ENCODE measurements at regions not wholly inside any gene's neighbourhood (a gene's known extent, or its start where the extent isn't known, plus 50 kb on each side); places are given as distances from the start of the nearest gene placed in this dataset.

- DNase-seq: no peak
- Mint-ChIP-seq H3K9me3 (peaks cover 15% of the 10 kb centered on the region), H3K27me3 (ENCODE audit: low read depth, poor library complexity) (peaks cover 13% of the 10 kb centered on the region), H3K4me1 (peaks cover 7% of the 10 kb centered on the region), H3K4me3 (no peak overlapping the region), H3K27ac (no peak overlapping the region), H3K36me3 (ENCODE audit: low read depth) (no peaks in the 10 kb centered on the region)
- no peak for TF ChIP-seq CTCF (IDR thresholded peaks at IDR 0.05)
Observed at GRCh38 chr10:6815346-6815745, 235.3 kb upstream of the PRKCQ start.

- no peak for TF ChIP-seq CTCF (IDR thresholded peaks at IDR 0.05)
- H3K9me3 Mint-ChIP-seq: peaks cover 25% of the 10 kb centered on the region
- no peak overlapping the region for H3K4me3 Mint-ChIP-seq
- H3K4me1 Mint-ChIP-seq: peaks cover 7% of the 10 kb centered on the region
- DNase-seq: no peak
- H3K36me3 Mint-ChIP-seq (ENCODE audit: low read depth): peaks cover 4% of the 10 kb centered on the region
- no peak overlapping the region for H3K27ac Mint-ChIP-seq
- peaks cover 10% of the 10 kb centered on the region for H3K27me3 Mint-ChIP-seq (ENCODE audit: low read depth, poor library complexity)
Observed at GRCh38 chr10:6813856-6814255, 233.8 kb upstream of the PRKCQ start.

- peaks cover 7% of the 10 kb centered on the region for H3K4me1 Mint-ChIP-seq
- H3K27ac Mint-ChIP-seq: no peak overlapping the region
- no peak for TF ChIP-seq CTCF (IDR thresholded peaks at IDR 0.05)
- peaks cover 10% of the 10 kb centered on the region for H3K27me3 Mint-ChIP-seq (ENCODE audit: low read depth, poor library complexity)
- no peak overlapping the region for H3K4me3 Mint-ChIP-seq
- peaks cover 4% of the 10 kb centered on the region for H3K36me3 Mint-ChIP-seq (ENCODE audit: low read depth)
- peaks cover 28% of the 10 kb centered on the region for H3K9me3 Mint-ChIP-seq
- DNase-seq: no peak
Observed at GRCh38 chr10:6813306-6813705, 233.2 kb upstream of the PRKCQ start.

- Mint-ChIP-seq H3K27me3 (ENCODE audit: low read depth, poor library complexity) (peaks cover 7% of the 10 kb centered on the region), H3K36me3 (ENCODE audit: low read depth) (peaks cover 4% of the 10 kb centered on the region), H3K27ac (no peak overlapping the region), H3K9me3 (peaks cover 35% of the 10 kb centered on the region), H3K4me1 (peaks cover 7% of the 10 kb centered on the region), H3K4me3 (no peak overlapping the region)
- no peak for DNase-seq
- TF ChIP-seq CTCF (IDR thresholded peaks at IDR 0.05): no peak
Observed at GRCh38 chr10:6811153-6811552, 231.1 kb upstream of the PRKCQ start.

- no peak overlapping the region for H3K27ac Mint-ChIP-seq
- DNase-seq: no peak
- no peak overlapping the region for H3K4me3 Mint-ChIP-seq
- H3K36me3 Mint-ChIP-seq (ENCODE audit: low read depth): no peaks in the 10 kb centered on the region
- H3K4me1 Mint-ChIP-seq: no peaks in the 10 kb centered on the region
- peaks cover 12% of the 10 kb centered on the region for H3K9me3 Mint-ChIP-seq
- no peaks in the 10 kb centered on the region for H3K27me3 Mint-ChIP-seq (ENCODE audit: low read depth, poor library complexity)
- no peak for TF ChIP-seq CTCF (IDR thresholded peaks at IDR 0.05)
Observed at GRCh38 chr10:6803427-6803783, 223.3 kb upstream of the PRKCQ start.

- no peak for TF ChIP-seq CTCF (IDR thresholded peaks at IDR 0.05)
- no peaks in the 10 kb centered on the region for H3K27me3 Mint-ChIP-seq (ENCODE audit: low read depth, poor library complexity)
- no peak overlapping the region for H3K4me3 Mint-ChIP-seq
- H3K27ac Mint-ChIP-seq: no peak overlapping the region
- no peaks in the 10 kb centered on the region for H3K36me3 Mint-ChIP-seq (ENCODE audit: low read depth)
- no peak for DNase-seq
- H3K4me1 Mint-ChIP-seq: no peaks in the 10 kb centered on the region
- H3K9me3 Mint-ChIP-seq: peaks cover 12% of the 10 kb centered on the region
Observed at GRCh38 chr10:6802759-6803426, 222.8 kb upstream of the PRKCQ start.

Data from nephron progenitor cell (in vitro differentiated cells).